GM12865 (cell line): ENCODE measurements at regions not wholly inside any gene's neighbourhood (a gene's known extent, or its start where the extent isn't known, plus 50 kb on each side); places are given as distances from the start of the nearest gene placed in this dataset.

Source experiments
- DNase-seq: peaks from one replicate; pipeline ENCODE4 v3.0.0; 2010; ENCODE audit warnings: low read depth
- H3K4me3 ChIP-seq: 2 replicates; pipeline ENCODE4 v1.5.1; 2011; ENCODE audit warnings: mild to moderate bottlenecking, low read depth, low read length, control low read depth
- TF ChIP-seq, protein P1 (sequence below): IDR thresholded peaks from 2 replicates; pipeline ENCODE4 v1.5.1; 2011; ENCODE audit warnings: low read length, control low read depth, low read depth, inconsistent platforms; ENCODE audit not compliant: insufficient read depth; ENCODE audit errors: missing control alignments

DNA sequence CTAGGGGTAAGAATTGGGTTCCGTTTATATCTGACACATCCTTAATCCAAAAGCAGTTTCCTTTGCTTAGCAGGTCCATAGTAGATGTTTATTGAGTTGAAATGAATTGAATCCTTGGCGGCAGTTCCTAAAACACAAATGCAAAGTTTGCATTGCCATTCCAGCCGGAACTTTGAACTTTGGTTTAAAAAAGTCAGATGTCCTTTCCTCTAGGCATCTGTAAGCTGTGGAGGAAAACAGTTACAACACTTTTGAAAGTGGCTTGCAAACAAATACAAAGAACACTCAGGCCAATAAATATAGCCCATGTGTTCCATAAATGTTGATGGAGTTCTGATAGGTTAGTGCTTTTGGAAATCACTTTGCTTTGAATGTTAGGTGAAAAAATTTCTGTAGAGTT is 374.7 kb upstream of the RARB start:
- no peak overlapping the region for H3K4me3 ChIP-seq
- DNase-seq: no peak
- TF ChIP-seq, protein P1, sequence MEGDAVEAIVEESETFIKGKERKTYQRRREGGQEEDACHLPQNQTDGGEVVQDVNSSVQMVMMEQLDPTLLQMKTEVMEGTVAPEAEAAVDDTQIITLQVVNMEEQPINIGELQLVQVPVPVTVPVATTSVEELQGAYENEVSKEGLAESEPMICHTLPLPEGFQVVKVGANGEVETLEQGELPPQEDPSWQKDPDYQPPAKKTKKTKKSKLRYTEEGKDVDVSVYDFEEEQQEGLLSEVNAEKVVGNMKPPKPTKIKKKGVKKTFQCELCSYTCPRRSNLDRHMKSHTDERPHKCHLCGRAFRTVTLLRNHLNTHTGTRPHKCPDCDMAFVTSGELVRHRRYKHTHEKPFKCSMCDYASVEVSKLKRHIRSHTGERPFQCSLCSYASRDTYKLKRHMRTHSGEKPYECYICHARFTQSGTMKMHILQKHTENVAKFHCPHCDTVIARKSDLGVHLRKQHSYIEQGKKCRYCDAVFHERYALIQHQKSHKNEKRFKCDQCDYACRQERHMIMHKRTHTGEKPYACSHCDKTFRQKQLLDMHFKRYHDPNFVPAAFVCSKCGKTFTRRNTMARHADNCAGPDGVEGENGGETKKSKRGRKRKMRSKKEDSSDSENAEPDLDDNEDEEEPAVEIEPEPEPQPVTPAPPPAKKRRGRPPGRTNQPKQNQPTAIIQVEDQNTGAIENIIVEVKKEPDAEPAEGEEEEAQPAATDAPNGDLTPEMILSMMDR: no peak

DNA sequence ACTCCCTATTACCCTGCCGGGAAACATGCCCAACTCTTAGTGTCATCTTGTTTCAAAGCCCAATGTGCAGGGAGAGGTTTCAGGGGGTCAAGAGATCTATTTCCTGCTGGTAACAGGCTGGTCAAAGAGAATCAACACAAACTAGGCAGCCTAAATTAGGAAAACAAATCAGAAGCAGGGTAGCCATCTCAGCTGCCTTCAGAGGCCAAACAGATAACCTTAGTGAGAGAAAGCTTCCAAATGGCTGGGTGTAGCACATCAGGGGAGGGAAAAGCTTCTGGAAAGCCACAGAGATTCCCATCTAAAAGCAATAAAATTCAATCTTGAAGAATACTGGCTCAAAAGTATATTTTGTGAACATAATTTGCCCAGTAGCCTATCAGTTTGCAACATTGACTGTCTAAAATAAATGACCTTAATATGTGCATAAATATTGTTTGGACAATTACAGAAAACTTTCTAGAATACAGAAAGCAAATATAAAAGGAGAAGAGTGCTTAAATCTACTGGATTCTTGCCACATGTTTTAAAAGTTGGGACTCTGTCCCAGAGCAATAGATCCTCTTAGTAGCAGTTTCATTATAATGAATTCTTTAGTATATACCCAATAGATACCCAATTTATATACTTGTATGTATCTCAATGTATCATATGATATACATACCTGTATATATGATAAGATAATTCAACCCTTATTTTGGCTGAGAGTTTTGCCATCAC is 371.9 kb upstream of the RARB start:
- DNase-seq: no peak
- no peak overlapping the region for H3K4me3 ChIP-seq
- TF ChIP-seq, protein P1: no peak

DNA sequence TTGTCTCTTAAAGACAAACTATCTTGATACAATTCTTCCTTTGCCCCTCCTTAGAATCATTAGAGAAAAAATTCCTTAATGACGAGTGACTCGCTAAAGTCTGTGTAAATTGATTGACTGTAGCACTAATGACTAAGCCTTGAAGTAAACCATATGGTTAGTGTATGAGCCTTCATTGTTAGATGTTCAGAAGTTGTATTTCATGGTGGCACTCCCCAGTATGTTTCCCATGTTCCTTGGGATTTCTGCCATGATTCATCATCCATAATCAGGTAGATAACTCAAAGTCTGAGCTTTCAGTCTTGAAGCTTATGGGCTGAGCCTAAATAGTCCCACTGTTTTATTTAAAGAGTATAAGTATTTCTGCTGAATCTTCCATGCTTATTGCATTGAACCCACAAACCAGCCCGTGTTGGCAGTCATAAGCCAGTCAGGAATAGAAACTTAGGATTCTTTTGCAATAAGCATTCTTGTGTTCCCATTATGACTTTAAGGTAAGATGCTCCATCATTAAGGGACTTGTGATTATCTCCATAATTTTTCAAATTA is 371.2 kb upstream of the RARB start:
- TF ChIP-seq, protein P1: no peak
- H3K4me3 ChIP-seq: no peak overlapping the region
- no peak for DNase-seq

DNA sequence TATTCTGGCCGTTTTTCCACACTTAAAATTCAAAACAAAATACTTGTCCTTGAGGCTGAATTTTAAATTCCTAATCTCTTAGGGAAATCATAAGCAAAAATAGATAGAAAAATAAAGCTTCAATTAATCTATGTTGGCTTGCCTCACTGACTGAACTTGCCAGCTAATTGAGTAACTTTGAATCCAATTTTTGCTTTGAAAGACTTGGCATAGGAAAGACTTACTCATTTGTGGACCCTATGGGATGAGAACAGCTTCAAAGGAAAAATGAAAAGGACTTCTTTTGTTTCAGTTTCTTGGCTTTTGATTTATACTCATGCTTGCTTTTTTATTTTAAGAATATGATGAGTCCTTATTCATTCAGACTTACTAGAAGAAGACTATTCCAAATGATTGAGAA is 370.7 kb upstream of the RARB start:
- TF ChIP-seq, protein P1: no peak
- no peak overlapping the region for H3K4me3 ChIP-seq
- no peak for DNase-seq

DNA sequence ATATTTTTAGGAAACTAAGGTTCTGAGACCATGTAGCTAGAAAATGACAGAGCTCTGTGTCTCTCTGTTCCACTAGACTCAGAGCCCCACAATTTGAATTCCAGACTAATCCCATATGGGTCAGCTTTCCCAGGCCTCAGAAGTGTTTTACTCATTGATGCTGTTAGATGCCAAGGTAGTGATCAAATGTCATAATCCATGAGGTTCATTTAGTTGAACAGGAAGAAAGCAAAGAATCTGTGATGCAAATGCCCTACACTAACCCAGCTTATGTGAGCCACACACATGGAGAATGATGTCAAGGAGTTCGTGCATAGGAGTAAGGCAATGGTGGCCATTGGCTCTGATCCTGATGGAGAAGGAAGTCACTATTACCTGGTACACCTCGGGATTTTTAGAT is 363.4 kb upstream of the RARB start:
- no peak for DNase-seq
- H3K4me3 ChIP-seq: no peak overlapping the region

DNA sequence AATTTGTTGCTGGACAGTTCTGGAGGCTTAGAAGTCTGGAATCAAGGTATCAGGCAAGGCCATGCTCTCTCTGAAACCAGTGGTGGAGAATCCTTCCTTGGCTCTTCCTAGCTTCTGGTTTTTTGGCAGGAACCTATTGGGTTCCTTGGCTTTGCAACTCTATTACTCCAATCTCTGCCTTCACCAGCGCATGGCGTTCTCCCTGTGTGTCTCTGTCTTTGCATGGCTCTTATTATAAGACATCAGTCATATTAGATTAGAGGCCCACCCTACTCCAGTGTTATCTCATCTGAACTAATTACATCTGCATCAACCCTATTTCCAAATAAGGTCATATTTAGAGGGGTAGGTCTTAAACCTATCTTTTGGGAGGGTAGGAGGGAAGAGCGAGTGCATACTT is 358.1 kb upstream of the RARB start:
- no peak overlapping the region for H3K4me3 ChIP-seq
- DNase-seq: no peak
- TF ChIP-seq, protein P1: no peak

More for the DNA sequence above, 363.4 kb upstream of the RARB start:
- TF ChIP-seq, protein P1: no peak

DNA sequence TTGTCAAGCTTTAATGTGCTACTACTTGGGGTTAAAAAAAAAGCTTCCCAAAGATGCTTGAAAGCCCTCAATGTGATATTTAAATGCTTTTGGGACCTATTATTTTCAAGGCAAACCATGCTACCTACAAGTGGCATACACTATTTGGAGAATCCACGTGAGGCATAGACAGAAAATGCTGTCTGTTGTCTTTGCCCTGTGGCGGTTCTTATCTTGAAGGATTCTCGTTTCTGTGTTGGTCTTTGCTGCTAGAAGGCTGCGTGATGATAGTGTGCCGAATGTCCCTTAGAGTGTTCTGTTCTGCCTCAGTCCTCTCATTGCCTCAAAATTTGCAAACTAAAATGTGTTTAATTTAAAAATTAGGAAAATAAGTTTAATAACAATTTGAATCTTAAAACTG is 356.2 kb upstream of the RARB start:
- no peak overlapping the region for H3K4me3 ChIP-seq
- no peak for DNase-seq
- TF ChIP-seq, protein P1: no peak
